Mesothelial cell of epicardium (in vitro differentiated cells): ENCODE measurements at regions not wholly inside any gene's neighbourhood (a gene's known extent, or its start where the extent isn't known, plus 50 kb on each side); places are given as distances from the start of the nearest gene placed in this dataset.

Source experiments
- DNase-seq, 2 experiments: peaks; one replicate each; pipeline ENCODE4 v3.0.0; 2021; ENCODE audit warnings: low spot score in 2 of 2; ENCODE audit not compliant: unreplicated experiment in 2 of 2
- H3K27ac Mint-ChIP-seq: 2 replicates; pipeline ENCODE4 v1.8.0; 2021; ENCODE audit warnings: mixed read lengths
- H3K27me3 Mint-ChIP-seq: 2 replicates; pipeline ENCODE4 v1.8.0; 2021; ENCODE audit warnings: low read depth, mixed read lengths
- H3K36me3 Mint-ChIP-seq: 2 replicates; pipeline ENCODE4 v1.8.0; 2021; ENCODE audit warnings: mixed read lengths
- H3K4me1 Mint-ChIP-seq: 2 replicates; pipeline ENCODE4 v1.8.0; 2021; ENCODE audit warnings: mixed read lengths
- H3K4me3 Mint-ChIP-seq: 2 replicates; pipeline ENCODE4 v1.8.0; 2021; ENCODE audit warnings: mild to moderate bottlenecking, moderate library complexity, mixed read lengths
- H3K9me3 Mint-ChIP-seq: 2 replicates; pipeline ENCODE4 v1.8.0; 2021; ENCODE audit warnings: mixed read lengths
- TF ChIP-seq, protein P1 (sequence below): fragments of 200-600 bp; sonication (generic); IDR thresholded peaks from one replicate; pipeline ENCODE4 v1.5.0; 2021; ENCODE audit warnings: antibody characterized with exemption; ENCODE audit not compliant: unreplicated experiment

DNA sequence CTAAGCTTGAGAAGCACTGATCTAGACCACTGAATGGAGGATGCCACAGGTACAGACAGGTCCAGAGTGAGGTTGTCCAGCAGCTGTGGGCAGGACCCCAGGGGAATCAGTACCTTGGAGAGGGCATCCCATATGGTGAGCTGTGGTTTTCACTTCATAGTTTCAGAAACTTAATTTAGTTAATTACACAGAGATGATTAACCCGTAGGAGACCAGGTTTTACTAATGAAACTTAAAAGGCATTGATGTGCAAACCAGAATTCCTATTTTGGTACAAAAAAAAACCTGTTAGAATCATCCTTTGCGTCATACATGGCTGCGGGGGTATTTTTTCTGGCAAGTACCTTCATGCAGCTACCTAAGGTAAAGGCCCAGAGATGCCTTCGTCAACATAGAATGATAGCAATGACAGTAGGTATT lies 159.3 kb downstream of the DACT1 start:
- H3K27ac Mint-ChIP-seq, result no peak overlapping the region
- H3K36me3 Mint-ChIP-seq, result no peaks in the 10 kb centered on the region
- peaks cover 2% of the 10 kb centered on the region for H3K9me3 Mint-ChIP-seq
- DNase-seq, result no peak
- TF ChIP-seq, protein P1, sequence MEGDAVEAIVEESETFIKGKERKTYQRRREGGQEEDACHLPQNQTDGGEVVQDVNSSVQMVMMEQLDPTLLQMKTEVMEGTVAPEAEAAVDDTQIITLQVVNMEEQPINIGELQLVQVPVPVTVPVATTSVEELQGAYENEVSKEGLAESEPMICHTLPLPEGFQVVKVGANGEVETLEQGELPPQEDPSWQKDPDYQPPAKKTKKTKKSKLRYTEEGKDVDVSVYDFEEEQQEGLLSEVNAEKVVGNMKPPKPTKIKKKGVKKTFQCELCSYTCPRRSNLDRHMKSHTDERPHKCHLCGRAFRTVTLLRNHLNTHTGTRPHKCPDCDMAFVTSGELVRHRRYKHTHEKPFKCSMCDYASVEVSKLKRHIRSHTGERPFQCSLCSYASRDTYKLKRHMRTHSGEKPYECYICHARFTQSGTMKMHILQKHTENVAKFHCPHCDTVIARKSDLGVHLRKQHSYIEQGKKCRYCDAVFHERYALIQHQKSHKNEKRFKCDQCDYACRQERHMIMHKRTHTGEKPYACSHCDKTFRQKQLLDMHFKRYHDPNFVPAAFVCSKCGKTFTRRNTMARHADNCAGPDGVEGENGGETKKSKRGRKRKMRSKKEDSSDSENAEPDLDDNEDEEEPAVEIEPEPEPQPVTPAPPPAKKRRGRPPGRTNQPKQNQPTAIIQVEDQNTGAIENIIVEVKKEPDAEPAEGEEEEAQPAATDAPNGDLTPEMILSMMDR, result no peak
- H3K27me3 Mint-ChIP-seq, result no peaks in the 10 kb centered on the region
- no peak overlapping the region for H3K4me3 Mint-ChIP-seq
- peaks cover 22% of the 10 kb centered on the region for H3K4me1 Mint-ChIP-seq

DNA sequence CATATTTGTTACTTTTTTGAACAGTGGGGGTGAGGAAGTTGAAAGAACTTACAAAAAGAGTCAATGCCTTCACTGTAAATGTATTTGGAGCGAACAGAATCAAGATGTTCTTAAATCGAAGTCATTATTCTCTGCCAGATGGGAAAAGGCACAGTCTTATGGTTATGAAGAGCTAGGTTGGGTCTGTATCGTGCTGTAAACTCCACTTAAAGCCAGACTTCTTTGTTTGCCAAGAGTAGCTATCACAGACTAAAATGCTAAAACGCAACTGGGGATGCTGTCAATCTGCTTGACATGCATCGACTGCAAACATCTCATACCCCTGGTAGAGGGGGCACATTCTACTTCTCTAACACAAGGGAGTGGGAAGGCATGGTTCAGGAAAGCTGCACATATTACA lies 160.4 kb downstream of the DACT1 start:
- no peak for DNase-seq
- TF ChIP-seq, protein P1, result no peak
- peaks cover 10% of the 10 kb centered on the region for H3K9me3 Mint-ChIP-seq
- no peak overlapping the region for H3K27ac Mint-ChIP-seq
- no peaks in the 10 kb centered on the region for H3K27me3 Mint-ChIP-seq
- H3K4me3 Mint-ChIP-seq, result no peak overlapping the region
- H3K36me3 Mint-ChIP-seq, result peaks cover 1% of the 10 kb centered on the region
- H3K4me1 Mint-ChIP-seq, result peaks cover 17% of the 10 kb centered on the region

DNA sequence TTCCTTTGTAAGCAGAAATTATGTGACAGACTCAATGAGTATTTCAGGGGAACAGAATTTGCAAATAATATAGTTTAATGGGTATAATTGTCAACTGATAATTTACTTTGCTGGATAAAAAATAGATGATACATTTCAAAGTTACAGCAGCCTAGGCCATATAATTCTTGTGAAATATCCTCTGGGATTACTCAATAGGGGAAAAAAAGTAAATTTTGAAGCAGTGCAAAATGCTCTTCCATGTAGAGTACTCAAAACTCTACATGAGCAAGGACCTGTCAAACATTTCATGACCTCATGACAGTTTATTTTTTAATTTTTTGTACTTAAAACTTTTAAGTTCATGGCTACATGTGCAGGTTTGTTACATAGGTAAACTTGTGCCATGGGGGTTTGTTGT lies 163.3 kb downstream of the DACT1 start:
- TF ChIP-seq, protein P1, result no peak
- H3K4me3 Mint-ChIP-seq, result no peak overlapping the region
- no peak for DNase-seq
- H3K9me3 Mint-ChIP-seq, result peaks cover 10% of the 10 kb centered on the region
- no peak overlapping the region for H3K27ac Mint-ChIP-seq
- no peaks in the 10 kb centered on the region for H3K27me3 Mint-ChIP-seq
- peaks cover 1% of the 10 kb centered on the region for H3K36me3 Mint-ChIP-seq
- H3K4me1 Mint-ChIP-seq, result peaks cover 28% of the 10 kb centered on the region

- Mint-ChIP-seq H3K9me3 (peaks cover 18% of the 10 kb centered on the region), H3K4me1 (peaks cover 51% of the 10 kb centered on the region), H3K27me3 (no peaks in the 10 kb centered on the region), H3K4me3 (no peak overlapping the region), H3K36me3 (peaks cover 1% of the 10 kb centered on the region), H3K27ac (peak overlapping the region; percentile 62)
- TF ChIP-seq, protein P1, result no peak
- no peak for DNase-seq
These were observed 167.3 kb downstream of the DACT1 start for GRCh38 chr14:58805057-58805456.

GRCh38 chr14:58805605-58806409 lies 168.0 kb downstream of the DACT1 start:
- peaks cover 22% of the 10 kb centered on the region for H3K9me3 Mint-ChIP-seq
- no peak overlapping the region for H3K4me3 Mint-ChIP-seq
- TF ChIP-seq, protein P1, result no peak
- no peaks in the 10 kb centered on the region for H3K27me3 Mint-ChIP-seq
- H3K4me1 Mint-ChIP-seq, result peaks cover 51% of the 10 kb centered on the region
- no peak for DNase-seq
- H3K36me3 Mint-ChIP-seq, result peaks cover 1% of the 10 kb centered on the region
- H3K27ac Mint-ChIP-seq, result peak overlapping the region; percentile 62
